Neutrophil (primary cell): ENCODE measurements at regions not wholly inside any gene's neighbourhood (a gene's known extent, or its start where the extent isn't known, plus 50 kb on each side); places are given as distances from the start of the nearest gene placed in this dataset.

Experiments
- H3K27ac ChIP-seq: fragments of 200-600 bp; sonication (generic); 2 replicates; pipeline ENCODE4 v1.5.1; 2016; ENCODE audit warnings: mild to moderate bottlenecking, moderate library complexity
- H3K27me3 ChIP-seq: fragments of 200-600 bp; sonication (generic); 2 replicates; pipeline ENCODE4 v1.6.0; 2016; ENCODE audit warnings: mild to moderate bottlenecking
- H3K36me3 ChIP-seq: fragments of 200-600 bp; sonication (generic); 2 replicates; pipeline ENCODE4 v1.5.1; 2017
- H3K4me1 ChIP-seq, 2 experiments: fragments of 200-600 bp in 1 of 2; sonication (generic) in 1 of 2; 1 replicate in 1 of 2; 2 replicates in 1 of 2; pipeline versions ENCODE4 v1.5.1 to v1.6.1; 2013 to 2016; ENCODE audit warnings: low read depth in 1 of 2, low read length in 1 of 2, mild to moderate bottlenecking in 1 of 2, moderate library complexity in 1 of 2; ENCODE audit not compliant: control insufficient read depth in 1 of 2, insufficient read depth in 1 of 2
- H3K4me3 ChIP-seq, 2 experiments: fragments of 200-600 bp in 1 of 2; sonication (generic) in 1 of 2; 1 replicate in 1 of 2; 2 replicates in 1 of 2; pipeline ENCODE4 v1.5.1; 2013 to 2016; ENCODE audit warnings: low read depth in 1 of 2, low read length in 1 of 2, mild to moderate bottlenecking in 1 of 2, moderate library complexity in 1 of 2
- H3K9me3 ChIP-seq: fragments of 200-600 bp; sonication (generic); 2 replicates; pipeline ENCODE4 v1.5.1; 2016
- TF ChIP-seq, protein P1 (sequence below): fragments of 200-600 bp; sonication (generic); IDR thresholded peaks from 2 replicates; pipeline ENCODE4 v1.5.1; 2016; ENCODE audit warnings: antibody characterized with exemption

DNA sequence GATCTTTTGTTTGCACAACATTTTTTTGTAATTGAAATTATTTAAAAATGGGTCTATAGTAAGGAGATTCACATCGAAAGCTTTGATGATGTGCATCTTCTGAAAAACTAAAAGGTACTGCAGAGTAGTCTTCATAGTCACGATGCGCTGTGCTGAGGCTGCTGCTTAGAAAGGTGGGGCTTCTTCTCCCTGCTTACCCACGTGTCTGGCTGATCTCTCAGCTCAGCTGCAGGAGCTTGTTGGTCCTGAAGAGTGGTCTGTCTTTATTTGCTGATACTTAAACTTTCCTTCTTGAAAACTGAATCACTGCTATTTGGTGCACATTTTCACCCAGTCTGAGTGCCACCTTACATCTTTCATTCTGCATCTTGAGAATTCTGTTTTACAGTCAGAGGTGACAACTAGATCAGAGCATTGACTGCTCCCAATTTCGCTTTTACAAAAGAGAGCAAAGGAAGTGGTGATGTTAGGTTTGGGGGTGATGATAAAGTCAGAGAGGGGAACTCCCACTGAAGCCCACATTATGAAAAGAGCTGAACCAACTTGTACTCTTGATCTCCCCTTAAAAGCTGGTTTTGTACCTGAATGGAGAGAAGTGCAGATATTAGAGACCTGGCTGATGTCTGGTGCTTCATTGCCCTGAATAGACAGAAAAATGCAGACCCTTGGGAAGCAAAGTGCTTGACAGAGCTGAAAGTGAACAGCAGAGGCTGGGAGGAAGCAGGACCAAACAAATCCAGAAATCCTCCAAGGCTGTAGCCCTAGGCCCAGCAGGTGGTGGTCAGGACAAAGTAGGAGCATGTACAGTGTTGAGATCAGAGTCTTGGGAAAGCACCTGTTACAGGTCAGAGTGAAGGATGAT is 984.5 kb downstream of the TSN start:
- H3K36me3 ChIP-seq = no peaks in the 10 kb centered on the region
- H3K9me3 ChIP-seq = no peaks in the 10 kb centered on the region
- TF ChIP-seq, protein P1, sequence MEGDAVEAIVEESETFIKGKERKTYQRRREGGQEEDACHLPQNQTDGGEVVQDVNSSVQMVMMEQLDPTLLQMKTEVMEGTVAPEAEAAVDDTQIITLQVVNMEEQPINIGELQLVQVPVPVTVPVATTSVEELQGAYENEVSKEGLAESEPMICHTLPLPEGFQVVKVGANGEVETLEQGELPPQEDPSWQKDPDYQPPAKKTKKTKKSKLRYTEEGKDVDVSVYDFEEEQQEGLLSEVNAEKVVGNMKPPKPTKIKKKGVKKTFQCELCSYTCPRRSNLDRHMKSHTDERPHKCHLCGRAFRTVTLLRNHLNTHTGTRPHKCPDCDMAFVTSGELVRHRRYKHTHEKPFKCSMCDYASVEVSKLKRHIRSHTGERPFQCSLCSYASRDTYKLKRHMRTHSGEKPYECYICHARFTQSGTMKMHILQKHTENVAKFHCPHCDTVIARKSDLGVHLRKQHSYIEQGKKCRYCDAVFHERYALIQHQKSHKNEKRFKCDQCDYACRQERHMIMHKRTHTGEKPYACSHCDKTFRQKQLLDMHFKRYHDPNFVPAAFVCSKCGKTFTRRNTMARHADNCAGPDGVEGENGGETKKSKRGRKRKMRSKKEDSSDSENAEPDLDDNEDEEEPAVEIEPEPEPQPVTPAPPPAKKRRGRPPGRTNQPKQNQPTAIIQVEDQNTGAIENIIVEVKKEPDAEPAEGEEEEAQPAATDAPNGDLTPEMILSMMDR = no peak
- H3K4me3 ChIP-seq = no peak overlapping the region
- no peaks in the 10 kb centered on the region for H3K27me3 ChIP-seq
- peaks cover 4 to 5% of the 10 kb centered on the region in 2 experiments for H3K4me1 ChIP-seq
- H3K27ac ChIP-seq = no peak overlapping the region

DNA sequence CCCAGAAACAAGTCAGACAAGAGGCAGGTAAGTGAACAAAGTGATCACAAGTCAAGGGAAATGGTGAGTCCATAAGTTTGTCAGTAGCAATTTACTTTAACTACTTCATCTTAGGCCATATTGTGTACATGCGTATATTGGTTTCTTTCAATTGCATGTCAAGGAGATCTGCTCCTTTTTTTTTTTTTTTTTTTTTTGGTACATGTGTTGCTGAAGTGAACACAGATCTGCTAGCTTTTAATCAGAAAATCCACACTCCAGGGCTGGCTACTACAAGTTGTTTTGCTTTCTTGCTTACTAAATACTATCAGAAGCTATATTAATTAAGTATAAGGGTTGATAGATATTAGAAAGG is 985.1 kb downstream of the TSN start:
- TF ChIP-seq, protein P1 = no peak
- Histone ChIP-seq H3K27me3 (no peaks in the 10 kb centered on the region), H3K9me3 (no peaks in the 10 kb centered on the region), H3K27ac (no peak overlapping the region), H3K4me1 (peaks cover 4 to 5% of the 10 kb centered on the region in 2 experiments), H3K4me3 (no peak overlapping the region), H3K36me3 (no peaks in the 10 kb centered on the region)

GRCh38 chr2:122741403-122741802 is 986.0 kb downstream of the TSN start:
- H3K4me3 ChIP-seq = no peak overlapping the region
- H3K36me3 ChIP-seq = no peaks in the 10 kb centered on the region
- H3K4me1 ChIP-seq = peaks cover 4 to 5% of the 10 kb centered on the region in 2 experiments
- H3K9me3 ChIP-seq = no peaks in the 10 kb centered on the region
- no peak overlapping the region for H3K27ac ChIP-seq
- no peaks in the 10 kb centered on the region for H3K27me3 ChIP-seq
- TF ChIP-seq, protein P1 = no peak

- H3K4me1 ChIP-seq = no peaks in the 10 kb centered on the region
- H3K9me3 ChIP-seq = no peaks in the 10 kb centered on the region
- no peak overlapping the region for H3K27ac ChIP-seq
- TF ChIP-seq, protein P1 = no peak
- H3K27me3 ChIP-seq = no peaks in the 10 kb centered on the region
- no peak overlapping the region for H3K4me3 ChIP-seq
- no peaks in the 10 kb centered on the region for H3K36me3 ChIP-seq
These were observed 987.7 kb downstream of the TSN start for GRCh38 chr2:122743021-122743675.

DNA sequence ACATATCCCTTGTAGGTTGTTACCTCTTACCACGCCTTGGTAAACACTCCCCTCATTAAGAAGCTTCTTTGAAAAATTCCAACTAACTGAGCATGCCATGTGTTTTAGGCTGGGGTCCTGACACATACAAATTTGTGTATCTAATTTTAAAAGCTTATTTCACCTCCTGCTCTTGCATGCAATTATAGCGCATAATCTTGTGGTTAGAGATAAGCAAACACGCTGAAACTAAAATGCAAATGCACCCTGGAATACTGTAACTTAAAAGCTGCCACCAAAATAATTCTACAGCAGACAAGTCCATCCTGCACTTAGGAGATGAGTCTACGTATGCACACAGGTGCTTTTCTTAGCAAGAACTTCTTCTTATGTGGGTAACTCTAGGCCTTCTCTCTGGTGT is 990.2 kb downstream of the TSN start:
- H3K4me1 ChIP-seq = no peaks in the 10 kb centered on the region
- H3K27ac ChIP-seq = no peak overlapping the region
- no peaks in the 10 kb centered on the region for H3K9me3 ChIP-seq
- TF ChIP-seq, protein P1 = no peak
- no peak overlapping the region for H3K4me3 ChIP-seq
- H3K36me3 ChIP-seq = no peaks in the 10 kb centered on the region
- no peaks in the 10 kb centered on the region for H3K27me3 ChIP-seq
